ENCODE measurements at regions not wholly inside any gene's neighbourhood (a gene's known extent, or its start where the extent isn't known, plus 50 kb on each side); places are given as distances from the start of the nearest gene placed in this dataset.
"Not testable (repeated sequence)": the region's sequence is repeated elsewhere in the genome, so short reads cannot be mapped to it uniquely, and the experiment has no call there.

- TF ChIP-seq POLR2A (IDR thresholded peaks at IDR 0.05): no peak
- TF ChIP-seq CTCF (IDR thresholded peaks at IDR 0.05): no peak
Measured at GRCh38 chr1:43108080-43108479, 64.0 kb downstream of the EBNA1BP2 start.

GRCh38 chr1:43107664-43108063 lies 64.4 kb downstream of the EBNA1BP2 start:
- intact Hi-C loops (cut with DNase I): no loop called here
- no peak for DNase-seq
- no peaks in the 10 kb centered on the region for H3K36me3 ChIP-seq
- WGBS, 2 donors: 90 to 100% methylated on average over 2 to 4 of the region's 19 CpGs
- peaks cover 0 to 20% (median 3%) of the 10 kb centered on the region in 3 donors for H3K9me3 ChIP-seq
- H3K4me1 ChIP-seq: no peaks in the 10 kb centered on the region
- no peak overlapping the region for H3K27ac ChIP-seq
- H3K4me3 ChIP-seq: no peak overlapping the region
- no peaks in the 10 kb centered on the region for H3K27me3 ChIP-seq
- TF ChIP-seq POLR2A (IDR thresholded peaks at IDR 0.05) (no peak), CTCF (IDR thresholded peaks at IDR 0.05) (no peak)

More at GRCh38 chr1:43108080-43108479, 64.0 kb downstream of the EBNA1BP2 start:
- WGBS, 2 donors: 84 to 90% methylated on average over 3 of the region's 3 CpGs
- Histone ChIP-seq H3K4me3 (no peak overlapping the region), H3K4me1 (no peaks in the 10 kb centered on the region), H3K27me3 (no peaks in the 10 kb centered on the region), H3K36me3 (no peaks in the 10 kb centered on the region), H3K27ac (no peak overlapping the region), H3K9me3 (peaks cover 0 to 20% (median 3%) of the 10 kb centered on the region in 3 donors)
- no peak for DNase-seq
- intact Hi-C loops (cut with DNase I): no loop called here

GRCh38 chr1:43104027-43104763 lies 67.9 kb downstream of the EBNA1BP2 start:
- Histone ChIP-seq H3K4me1 (no peaks in the 10 kb centered on the region), H3K9me3 (peaks cover 0 to 15% (median 3%) of the 10 kb centered on the region in 3 donors), H3K36me3 (no peaks in the 10 kb centered on the region), H3K4me3 (no peak overlapping the region), H3K27ac (no peak overlapping the region), H3K27me3 (no peaks in the 10 kb centered on the region)
- DNase-seq: no peak
- intact Hi-C loops (cut with DNase I): no loop called here
- 78 to 92% methylated on average over 3 of the region's 3 CpGs for WGBS, 2 donors
- no peak for TF ChIP-seq POLR2A (IDR thresholded peaks at IDR 0.05)
- TF ChIP-seq CTCF (IDR thresholded peaks at IDR 0.05): no peak

- no peak for DNase-seq
- no peak overlapping the region for H3K27ac ChIP-seq
- peaks cover 0 to 6% (median 0%) of the 10 kb centered on the region in 3 donors for H3K9me3 ChIP-seq
- TF ChIP-seq POLR2A (IDR thresholded peaks at IDR 0.05): no peak
- TF ChIP-seq CTCF (IDR thresholded peaks at IDR 0.05): no peak
- H3K4me3 ChIP-seq: no peak overlapping the region
- no peaks in the 10 kb centered on the region for H3K27me3 ChIP-seq
- intact Hi-C loops (cut with DNase I): no loop called here
- WGBS, 2 donors: 53 to 62% methylated on average over 2 of the region's 2 CpGs
- H3K4me1 ChIP-seq: no peaks in the 10 kb centered on the region
- H3K36me3 ChIP-seq: no peaks in the 10 kb centered on the region
Measured at GRCh38 chr1:43101061-43101460, 71.0 kb downstream of the EBNA1BP2 start.

GRCh38 chr1:43098200-43098599 lies 73.9 kb downstream of the EBNA1BP2 start:
- WGBS, 2 donors: 66 to 82% methylated on average over 2 of the region's 2 CpGs
- intact Hi-C loops (cut with DNase I): no loop called here
- H3K4me1 ChIP-seq: no peaks in the 10 kb centered on the region
- H3K9me3 ChIP-seq: no peaks in the 10 kb centered on the region
- no peak for DNase-seq
- TF ChIP-seq CTCF (IDR thresholded peaks at IDR 0.05) (no peak), POLR2A (IDR thresholded peaks at IDR 0.05) (no peak)
- peaks cover 0 to 4% (median 0%) of the 10 kb centered on the region in 4 donors for H3K27me3 ChIP-seq
- no peaks in the 10 kb centered on the region for H3K36me3 ChIP-seq
- H3K27ac ChIP-seq: no peak overlapping the region
- H3K4me3 ChIP-seq: no peak overlapping the region

- H3K4me1 ChIP-seq; H3K27me3 ChIP-seq; intact Hi-C loops (cut with DNase I); H3K4me3 ChIP-seq; H3K36me3 ChIP-seq; DNase-seq; H3K9me3 ChIP-seq; H3K27ac ChIP-seq: not testable (repeated sequence)
- 90 to 96% methylated on average over 3 of the region's 3 CpGs for WGBS, 2 donors
Measured at GRCh38 chr1:43096528-43096927, 75.6 kb downstream of the EBNA1BP2 start.

- H3K4me1 ChIP-seq; H3K4me3 ChIP-seq; DNase-seq; H3K36me3 ChIP-seq; intact Hi-C loops (cut with DNase I); H3K27me3 ChIP-seq; H3K9me3 ChIP-seq; H3K27ac ChIP-seq: not testable (repeated sequence)
- WGBS, 2 donors: 83 to 86% methylated on average over 7 of the region's 7 CpGs
Measured at GRCh38 chr1:43090812-43091211, 81.3 kb downstream of the EBNA1BP2 start.

- H3K27ac ChIP-seq; H3K4me1 ChIP-seq; H3K27me3 ChIP-seq; intact Hi-C loops (cut with DNase I); H3K36me3 ChIP-seq; H3K4me3 ChIP-seq; DNase-seq; H3K9me3 ChIP-seq: not testable (repeated sequence)
- WGBS, 2 donors: 72 to 74% methylated on average over 2 of the region's 2 CpGs
Measured at GRCh38 chr1:43090157-43090556, 81.9 kb downstream of the EBNA1BP2 start.
